ENCODE measurements at regions not wholly inside any gene's neighbourhood (a gene's known extent, or its start where the extent isn't known, plus 50 kb on each side); places are given as distances from the start of the nearest gene placed in this dataset.
"Not testable (repeated sequence)": the region's sequence is repeated elsewhere in the genome, so short reads cannot be mapped to it uniquely, and the experiment has no call there.

DNA sequence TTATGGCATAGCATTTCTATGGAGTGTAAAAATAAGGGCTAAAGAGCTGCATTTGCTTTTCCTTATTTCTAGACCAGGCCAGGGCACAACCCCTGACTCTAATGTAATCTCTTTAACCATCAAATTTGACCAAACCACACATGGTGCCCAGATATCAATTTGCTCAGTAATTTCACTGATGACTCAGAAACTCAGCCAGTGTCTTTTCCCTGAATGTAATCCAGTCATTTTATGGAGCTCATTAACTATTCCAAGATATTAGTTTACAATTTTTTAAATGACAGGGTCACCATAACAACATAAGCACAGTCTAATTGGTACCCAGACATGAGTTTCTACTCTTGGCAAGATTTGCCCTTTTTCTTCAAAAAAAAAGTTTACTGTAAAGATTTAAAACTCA is 270.8 kb upstream of the AGAP1 start:
- DNase-seq: no peak

DNA sequence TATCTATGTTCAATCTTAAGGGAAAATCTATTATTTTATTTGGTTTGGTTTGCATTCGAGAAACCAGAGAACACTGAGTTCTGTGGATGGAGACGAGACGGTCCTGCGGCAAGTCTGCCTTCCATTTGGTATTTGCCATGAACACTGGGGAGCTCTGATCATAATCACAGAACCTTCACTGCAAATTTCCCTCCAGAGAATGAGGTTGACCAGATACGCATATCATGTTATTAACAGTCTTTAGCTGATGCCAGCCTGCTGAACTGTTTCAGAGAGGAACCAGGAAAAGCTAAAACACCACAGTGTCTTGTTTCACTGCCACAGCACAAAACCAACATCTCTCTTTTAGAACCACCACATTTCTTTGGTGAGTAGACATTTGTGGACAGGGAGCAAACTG is 269.4 kb upstream of the AGAP1 start:
- DNase-seq: no peak

DNA sequence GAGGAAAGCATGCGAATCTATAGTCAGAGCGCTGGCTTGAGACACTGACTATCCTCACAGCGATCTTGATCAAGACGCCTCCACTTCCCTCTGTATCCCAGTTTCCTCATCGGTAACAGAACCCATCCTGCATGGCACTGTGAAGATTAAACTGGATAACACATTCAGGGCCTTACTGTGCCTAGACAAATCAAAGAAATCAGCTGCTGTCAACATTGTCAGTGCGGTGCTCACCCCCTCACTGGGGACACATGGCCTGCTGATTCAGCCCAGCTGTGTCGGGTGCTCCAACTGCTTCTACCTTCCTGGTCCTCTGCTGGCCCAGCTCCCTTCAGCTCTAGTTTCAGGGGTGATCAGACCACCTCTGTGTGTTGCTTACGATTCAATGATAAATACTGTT is 268.6 kb upstream of the AGAP1 start:
- DNase-seq: no peak

DNA sequence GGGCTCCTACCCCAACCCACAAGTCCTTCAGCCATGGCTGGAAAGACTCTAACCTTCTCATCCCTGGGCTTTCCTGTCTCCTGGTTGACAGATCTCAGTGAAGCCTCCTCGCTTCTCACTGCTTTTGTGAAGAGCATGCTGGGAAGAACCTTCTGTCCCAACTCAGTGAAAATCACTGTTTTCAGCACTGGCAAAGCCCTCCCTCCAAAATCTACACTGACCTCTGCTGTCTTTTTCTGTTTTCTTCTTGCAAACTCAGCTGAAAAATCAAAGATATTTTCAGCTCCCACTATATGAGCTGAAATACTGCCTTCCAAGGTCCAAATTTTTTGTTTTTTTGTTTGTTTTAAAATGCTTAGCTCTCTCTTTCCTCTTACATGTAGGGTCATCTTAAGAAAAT is 266.3 kb upstream of the AGAP1 start:
- no peak for DNase-seq

DNA sequence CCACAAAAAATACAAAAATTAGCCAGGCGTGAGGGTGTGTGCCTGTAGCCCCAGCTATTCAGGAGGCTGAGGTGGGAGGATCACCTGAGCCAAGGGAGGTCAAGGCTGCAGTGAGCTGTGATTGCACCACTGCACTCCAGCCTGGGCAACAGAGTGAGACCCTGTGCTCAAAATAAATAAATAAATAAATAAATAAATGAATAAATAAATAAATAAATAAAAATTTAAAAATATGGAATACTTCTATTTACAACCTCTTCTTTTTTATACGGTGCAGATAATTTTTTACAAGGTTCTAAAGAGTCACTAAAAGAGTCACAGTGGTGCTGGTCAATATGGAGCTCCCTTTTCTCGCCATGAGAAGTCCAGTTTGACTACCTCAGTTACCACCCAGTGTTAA is 265.4 kb upstream of the AGAP1 start:
- not testable (repeated sequence) for DNase-seq

DNA sequence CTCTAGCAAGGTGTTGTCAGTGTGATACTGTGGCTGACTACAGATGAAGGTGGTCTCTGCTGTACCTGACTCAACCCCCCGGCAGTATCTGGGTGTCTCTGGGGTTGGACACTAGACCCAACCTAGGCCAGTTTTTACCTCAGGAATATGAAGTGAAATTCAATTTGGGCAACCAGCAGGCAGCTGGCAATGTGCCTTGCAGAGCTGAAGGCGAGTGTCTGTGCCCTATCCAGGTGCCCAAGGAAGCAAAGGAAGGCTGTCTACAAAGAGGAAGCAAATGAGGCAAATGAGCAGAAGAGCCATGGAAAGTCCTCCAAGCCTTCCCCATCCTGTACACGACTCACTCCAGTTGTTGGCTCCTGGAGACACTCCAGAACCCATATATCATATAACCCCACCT is 264.6 kb upstream of the AGAP1 start:
- DNase-seq: no peak

DNA sequence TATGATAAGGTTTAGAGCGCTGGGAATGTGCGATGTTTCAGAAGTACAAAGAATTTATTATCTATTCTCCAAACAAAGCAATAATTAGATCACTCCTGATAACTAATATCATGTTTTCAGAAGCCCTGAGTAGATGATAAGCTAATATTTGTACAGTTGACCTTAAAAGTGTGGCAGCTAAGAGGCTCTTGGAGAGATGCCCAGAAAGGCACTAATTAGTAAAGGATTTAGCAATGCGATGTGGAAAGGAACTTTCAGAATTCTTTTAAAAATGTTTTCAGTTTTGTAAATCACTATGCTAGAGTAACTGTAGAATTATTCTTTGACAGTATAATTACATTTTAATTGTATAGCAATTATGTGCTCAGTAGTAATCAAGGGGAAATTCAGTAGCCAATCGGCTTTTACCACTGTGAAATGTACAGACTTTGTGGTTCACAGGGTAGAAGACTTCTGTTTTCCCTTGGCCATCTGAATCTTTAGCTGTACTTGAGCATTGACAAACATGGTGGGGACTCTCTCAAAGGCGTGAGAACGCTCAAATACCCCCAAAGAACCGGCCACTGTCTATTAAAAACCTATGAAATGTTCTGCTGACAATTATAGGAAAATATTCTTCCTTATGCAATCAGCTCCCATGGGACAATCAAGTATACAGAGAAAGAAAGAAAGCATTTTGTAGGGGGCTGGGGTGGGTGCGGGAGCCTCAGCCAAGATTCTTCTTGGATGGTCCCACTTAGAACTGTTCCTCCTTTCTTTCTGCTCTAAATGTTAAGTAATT is 262.8 kb upstream of the AGAP1 start:
- no peak for DNase-seq

DNA sequence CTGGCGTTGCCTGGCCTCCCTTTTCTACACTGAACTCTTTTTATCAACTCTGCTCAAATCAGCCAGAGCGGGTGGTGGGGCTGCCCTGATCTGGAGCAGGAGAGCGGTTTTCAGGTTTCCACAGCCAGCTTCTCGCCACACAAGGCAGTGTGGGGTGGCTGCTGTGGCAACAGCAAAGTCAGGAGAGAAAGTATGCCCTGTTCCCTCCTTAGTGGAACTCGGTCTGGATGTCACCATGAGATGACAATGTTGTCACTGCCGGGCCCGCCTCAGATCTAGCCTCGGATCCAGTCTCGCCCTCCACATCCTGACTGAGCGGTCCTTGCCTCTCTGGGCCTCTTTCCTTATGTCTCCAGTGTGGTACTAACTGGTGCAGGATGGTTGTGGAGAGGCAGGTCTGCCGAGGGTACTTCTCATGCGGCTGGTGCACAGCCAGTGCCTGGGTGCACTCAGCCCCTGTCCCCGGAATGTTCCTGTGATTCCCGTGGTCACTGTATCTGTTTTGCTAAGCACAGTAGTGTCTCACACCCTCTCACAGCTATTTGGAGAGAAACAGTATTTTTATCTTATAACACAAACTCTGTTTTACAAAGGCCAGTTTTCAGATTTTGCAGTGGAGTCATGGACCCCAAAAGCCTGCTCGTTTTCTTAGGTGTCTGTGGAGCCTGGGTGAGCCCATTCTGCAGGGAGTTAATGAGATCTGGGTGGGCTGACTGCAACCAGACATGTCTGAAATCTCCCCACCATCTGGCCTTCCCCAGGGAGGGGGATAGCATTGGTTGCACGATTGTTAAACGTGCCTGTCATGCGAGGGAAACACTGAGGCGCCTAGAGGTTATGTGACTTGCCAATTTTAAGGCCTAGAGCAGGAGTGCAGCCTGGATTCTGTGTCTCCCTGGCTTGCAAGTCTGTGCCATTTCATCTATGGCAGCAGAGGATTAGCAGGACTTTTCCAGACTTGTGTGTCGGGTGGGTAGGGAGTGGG is 261.1 kb upstream of the AGAP1 start:
- no peak for DNase-seq

DNA sequence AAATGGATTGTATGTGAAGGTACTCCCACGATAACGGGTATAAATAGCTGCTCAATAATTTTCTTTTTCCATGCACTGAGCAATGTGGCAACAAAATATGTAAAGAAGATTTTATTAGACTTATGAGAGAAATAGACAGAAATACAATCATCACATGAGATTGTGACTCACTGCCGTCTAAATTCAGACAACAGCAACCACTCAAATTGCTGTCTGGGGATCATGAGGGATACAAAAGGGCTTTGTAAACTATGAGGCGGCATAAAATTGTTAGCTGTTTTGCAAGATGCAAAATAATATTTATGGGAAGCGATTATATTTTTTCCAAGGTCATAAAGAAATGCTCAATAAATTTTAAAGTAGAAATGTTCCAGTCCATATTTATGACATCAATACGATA is 259.1 kb upstream of the AGAP1 start:
- DNase-seq: no peak

DNA sequence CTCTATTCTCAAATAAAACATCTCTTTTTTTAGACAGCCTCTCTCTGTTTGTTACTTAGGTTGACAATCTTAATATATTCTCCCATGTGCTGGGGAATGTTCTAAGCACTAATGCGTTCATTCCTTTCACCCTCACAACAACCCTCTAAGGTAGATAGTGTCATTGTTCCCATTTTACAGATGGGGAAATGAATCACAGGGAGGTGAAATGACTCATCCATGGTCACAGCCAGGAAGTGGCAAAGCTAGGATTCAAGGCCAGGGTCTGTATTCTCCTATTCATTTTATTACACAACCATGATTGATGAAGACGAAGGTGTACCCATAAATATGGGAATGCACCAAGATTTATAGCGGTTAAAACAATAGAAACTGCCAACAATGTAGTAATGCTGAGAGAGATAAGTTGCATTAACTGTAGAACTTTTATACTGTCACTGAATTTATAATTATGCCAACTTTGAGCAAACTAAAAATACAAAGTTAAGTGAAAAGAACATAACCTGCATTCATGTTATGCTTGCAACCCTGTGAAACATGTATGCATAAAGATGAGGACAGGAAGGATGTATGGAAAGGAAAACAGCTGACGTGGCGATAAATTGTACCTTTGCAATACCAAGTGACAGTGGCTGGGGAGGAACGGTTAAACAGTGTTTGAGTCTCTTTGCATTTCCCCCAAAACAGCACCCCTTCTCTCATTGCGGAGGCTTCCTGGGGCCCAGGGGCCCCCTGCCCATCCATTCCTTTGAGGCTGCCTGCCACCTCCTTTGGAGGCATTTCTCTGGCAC is 257.7 kb upstream of the AGAP1 start:
- no peak for DNase-seq

DNA sequence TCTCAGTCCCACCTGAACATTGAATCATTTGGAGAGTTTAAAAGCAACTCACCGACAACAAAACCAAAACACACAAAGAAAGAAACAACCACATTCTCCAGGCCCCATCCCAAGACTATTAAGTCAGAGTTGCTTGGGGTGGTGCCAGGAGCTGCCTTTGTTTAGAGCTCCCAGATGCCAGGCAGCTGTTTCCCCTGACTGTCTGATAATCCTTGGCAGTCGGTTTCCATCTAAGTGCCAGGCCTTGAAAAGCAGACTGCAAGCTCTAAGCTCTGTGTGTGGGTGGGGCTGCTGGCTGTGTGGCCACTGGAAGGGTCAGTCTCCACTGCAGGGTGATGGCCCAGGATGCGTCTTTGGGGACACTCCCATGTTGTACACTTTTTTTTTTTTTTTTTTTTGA is 255.3 kb upstream of the AGAP1 start:
- DNase-seq: no peak

DNA sequence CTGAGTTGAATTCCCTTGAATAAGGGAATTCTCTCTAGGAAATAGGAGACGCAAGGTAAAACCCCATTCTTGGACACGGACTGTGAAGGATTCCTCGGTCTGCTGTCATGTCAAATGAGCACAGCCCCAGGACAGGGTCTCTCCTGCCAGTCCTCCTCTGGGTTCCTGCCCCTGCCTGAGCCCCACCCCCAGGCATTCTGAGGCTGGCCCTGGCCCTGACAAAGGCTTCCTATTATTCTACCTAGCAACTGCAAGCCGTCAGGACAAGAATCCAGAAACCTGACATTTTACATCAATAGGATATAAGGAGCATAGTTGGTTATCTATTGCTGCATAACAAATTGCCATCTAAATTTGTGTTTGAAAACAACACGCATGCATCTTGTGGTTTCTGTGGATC is 253.3 kb upstream of the AGAP1 start:
- DNase-seq: no peak

DNA sequence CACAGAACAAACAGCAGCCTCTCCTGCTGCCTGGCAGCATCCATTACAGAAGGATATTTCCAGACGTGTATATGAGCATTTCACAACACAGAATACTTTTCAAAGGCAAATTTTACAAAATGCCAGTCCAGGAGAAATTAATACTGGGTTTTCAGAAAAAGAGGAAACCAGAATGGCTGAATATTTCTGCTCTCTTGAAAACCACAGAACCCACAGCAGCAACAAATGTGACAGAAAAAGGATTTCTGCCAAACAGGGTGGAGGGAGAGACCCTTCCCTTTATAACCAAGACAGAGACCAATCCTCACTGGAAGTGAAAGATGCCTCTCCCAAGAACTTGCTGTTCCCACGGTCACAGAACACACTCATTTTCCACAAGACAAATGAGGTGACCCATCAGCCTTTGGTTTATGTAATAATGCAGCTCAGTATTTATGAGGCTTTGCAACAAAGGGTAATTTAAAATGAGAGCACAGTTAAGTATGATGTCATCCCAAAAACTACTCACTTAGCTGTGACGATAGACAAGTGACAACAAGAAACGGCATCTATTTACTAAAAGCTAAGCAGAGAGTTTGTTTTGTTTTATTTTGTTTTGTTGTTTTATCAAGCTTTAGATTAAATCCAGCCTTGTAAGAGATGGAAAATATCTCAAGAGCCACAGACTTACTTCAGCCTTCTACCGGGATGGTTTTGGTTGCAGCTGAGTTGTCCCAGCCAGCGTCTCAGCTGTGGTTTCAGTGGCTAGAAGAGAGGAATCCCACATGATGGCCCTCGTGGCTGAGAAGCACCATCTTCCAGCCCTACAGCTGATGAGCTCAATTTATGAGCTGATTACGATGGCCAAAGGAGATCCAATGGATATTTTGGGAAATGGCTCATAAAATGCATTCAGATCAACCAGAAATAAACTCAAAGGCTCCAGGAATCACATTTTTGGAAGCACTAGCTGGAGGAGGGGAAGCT is 249.3 kb upstream of the AGAP1 start:
- no peak for DNase-seq

DNA sequence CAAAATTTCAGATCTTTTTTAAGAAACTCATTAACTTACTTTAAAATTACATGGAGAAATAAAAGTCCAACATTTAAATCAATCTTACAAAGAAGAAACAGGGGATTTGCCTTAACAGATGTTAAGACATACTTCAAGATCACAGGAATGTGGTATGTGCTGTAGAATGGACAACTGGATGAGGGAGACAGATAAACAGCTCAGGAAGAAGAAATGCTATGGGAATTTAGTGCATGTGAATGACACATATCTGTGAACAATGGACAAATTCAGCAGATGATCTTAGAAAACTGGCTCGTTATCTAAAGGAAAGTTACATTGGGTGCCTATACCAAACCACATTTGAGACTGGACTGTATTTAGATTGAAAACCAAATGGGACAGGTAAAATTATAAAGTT is 246.8 kb upstream of the AGAP1 start:
- DNase-seq: no peak

DNA sequence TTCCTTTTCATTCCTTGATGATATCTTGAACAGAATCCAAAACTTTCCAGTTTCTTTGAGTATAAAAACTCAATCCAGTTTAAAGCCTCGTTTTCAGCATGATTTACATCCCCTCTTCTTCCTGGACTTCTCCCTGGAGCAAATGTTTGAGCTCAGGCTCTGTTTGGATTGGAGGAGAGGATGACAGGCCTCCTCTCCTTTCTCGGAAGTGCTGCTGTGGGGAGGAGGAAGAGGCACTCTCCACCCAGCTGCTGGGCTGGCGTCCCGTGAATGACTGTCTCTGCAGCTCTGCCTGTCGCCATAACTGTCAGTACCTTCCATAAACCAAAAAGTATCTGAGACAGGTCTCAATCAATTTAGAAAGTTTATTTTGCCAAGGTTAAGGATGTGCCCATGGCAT is 238.2 kb upstream of the AGAP1 start:
- DNase-seq: no peak

DNA sequence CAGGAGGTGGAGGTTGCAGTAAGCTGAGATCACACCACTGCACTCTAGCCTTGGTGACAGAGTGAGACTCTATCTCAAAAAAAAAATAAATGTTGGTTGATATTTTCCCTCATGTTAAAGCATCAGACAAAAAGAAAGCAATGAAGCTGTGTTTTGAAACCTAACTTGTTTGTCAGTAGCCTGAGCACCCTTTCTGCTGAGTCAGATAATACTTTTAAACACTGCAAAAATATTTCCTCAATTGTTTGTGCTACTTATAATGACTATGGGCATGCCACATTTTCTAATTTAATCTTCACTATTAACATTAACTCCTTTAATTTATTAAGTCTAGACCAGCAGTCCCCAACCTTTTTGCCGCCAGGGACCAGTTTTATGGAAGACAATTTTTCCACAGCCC is 236.3 kb upstream of the AGAP1 start:
- no peak for DNase-seq

DNA sequence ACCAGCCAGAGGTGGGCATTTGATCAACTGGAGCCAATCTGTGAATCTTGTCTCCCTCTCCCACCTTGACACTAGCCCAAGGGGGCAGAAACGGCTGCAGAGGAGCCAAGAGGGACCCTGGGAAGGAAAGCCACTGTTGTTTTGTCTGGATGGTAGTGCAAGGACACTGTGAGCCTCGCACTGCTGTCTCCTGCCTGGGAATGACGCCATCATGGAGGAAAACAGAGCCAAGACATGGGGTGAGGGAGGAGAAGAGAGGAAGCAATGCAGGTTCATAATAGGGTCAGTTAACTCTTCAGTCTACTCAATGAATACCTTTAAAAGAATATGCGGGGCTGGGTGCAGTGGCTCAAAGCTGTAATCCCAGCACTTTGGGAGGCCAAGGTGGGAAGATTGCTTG is 231.1 kb upstream of the AGAP1 start:
- no peak for DNase-seq

DNA sequence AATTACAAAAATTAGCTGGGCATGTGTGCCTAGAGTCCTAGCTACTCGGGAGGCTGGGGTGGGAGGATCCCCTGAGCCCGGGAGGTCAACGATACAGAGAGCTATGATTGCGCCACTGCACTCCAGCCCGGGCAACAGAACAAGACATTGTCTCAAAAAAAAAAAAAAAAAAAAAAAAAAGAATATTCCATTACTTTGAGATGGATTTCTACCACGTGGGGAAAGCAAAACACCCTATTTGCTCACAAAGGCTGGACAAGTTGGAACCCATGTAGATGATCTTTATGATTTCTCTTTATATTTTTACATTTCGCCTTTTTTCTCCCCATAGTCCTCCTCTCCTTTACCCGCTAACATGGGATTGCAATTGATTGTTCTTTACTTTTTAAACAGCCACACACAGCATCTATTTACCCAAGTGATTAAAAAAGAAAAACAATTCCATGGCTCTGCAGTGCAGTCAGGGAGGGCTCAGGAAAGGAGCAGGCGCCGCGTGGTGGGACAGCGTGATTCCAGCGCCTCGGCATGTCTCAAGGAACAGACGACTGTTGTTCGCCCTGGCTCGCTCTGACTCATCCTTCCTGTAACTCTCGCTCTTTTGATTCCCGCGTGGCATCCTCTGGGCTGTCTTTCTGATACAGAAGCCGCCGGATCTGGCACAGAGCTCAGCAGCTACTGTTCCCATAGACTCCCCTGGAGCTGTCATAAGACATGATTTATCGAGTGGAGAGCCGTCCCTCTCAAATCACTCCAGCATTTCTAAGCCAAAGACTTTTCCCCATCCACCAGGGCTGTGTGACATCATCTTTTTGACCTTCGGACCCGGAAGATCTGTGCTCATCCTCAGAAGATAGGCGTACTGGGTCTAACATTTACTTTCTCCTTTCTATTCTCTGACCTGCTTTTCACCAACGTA is 230.4 kb upstream of the AGAP1 start:
- no peak for DNase-seq

DNA sequence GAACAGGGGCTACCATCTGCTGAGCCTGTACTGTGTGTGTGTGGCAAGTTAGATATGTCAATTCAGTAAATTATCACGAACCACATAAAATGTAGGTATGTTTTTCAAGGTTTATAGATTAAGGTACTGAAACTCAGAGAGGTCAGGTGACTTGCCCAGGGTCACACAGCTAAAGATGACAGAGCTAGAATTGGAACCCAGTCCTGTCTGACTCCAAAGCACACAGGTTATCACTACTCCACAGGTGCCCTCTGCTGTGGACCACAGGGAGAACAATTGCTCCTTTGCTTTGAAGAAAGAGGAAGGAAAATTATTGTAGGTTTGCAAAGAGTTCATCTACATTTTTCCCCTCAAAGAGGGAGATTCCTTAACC is 229.7 kb upstream of the AGAP1 start:
- DNase-seq: no peak

DNA sequence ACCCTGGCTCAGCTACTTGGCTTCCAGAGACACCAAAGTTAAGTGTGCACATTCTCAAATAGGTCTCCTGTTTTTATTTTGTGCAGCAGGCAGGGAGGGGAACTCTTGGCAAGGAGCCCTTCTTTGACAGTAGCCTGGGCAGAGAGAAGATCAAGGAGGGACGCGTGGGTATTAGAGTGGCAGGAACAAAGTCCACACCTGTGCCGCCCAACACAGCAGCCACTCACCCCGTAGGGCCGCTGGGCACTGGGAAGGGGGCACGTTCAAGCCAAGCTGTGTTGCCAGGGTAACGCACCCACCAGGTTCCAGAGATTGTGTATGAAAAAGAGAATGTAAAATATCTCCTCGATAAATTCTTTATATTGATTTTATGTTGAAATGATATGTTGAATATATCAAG is 229.3 kb upstream of the AGAP1 start:
- DNase-seq: no peak

DNA sequence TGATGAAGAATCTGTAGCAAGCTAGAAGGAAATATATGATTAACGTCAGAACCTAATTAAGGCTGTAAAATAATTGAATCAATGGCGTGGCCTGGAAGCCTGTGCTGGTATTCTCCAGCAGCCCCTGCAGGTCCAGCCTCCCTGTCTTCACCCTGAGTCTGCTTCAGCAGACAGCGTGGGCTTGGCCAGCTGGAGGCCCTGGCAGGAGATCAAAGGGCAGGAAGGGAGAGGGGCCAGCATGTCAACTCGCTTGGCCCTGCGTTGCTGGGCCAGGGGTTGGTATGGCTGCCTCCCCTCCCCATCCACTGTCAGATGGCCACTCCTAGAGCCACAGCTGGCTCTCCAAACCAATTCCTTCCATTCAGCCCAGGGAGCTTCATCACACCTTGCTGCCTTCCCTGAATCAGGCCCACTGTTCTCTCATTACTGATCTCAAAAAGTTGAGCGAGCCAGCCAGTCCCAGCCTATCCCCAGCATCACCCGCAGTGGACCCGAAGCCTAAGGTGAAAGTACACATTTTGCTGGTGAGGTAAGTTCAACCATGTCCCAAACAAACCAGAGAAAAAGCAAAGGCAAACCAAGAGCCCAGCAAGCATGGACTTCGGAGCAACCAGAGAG is 228.4 kb upstream of the AGAP1 start:
- no peak for DNase-seq
